SU-DHL-6 (cell line): ENCODE measurements at regions not wholly inside any gene's neighbourhood (a gene's known extent, or its start where the extent isn't known, plus 50 kb on each side); places are given as distances from the start of the nearest gene placed in this dataset.

Experiments used
- EZH2phosphoT487 ChIP-seq: fragments of 200-600 bp; sonication (generic), shearing (Covaris generic); conservative IDR thresholded peaks from 2 replicates; pipeline ENCODE4 v1.6.1; 2018; ENCODE audit warnings: mild to moderate bottlenecking, antibody characterized with exemption, low read length, moderate library complexity, mixed read lengths
- TF ChIP-seq, protein P1 (sequence below): fragments of 200-600 bp; sonication (generic); IDR thresholded peaks from one replicate; pipeline ENCODE4 v1.5.1; 2017; ENCODE audit warnings: antibody characterized with exemption, mild to moderate bottlenecking, low read length, moderate library complexity; ENCODE audit not compliant: insufficient read depth, poor library complexity, severe bottlenecking

GRCh38 chr5:126099077-126099476 is 324.1 kb upstream of the GRAMD2B start:
- TF ChIP-seq, protein P1, sequence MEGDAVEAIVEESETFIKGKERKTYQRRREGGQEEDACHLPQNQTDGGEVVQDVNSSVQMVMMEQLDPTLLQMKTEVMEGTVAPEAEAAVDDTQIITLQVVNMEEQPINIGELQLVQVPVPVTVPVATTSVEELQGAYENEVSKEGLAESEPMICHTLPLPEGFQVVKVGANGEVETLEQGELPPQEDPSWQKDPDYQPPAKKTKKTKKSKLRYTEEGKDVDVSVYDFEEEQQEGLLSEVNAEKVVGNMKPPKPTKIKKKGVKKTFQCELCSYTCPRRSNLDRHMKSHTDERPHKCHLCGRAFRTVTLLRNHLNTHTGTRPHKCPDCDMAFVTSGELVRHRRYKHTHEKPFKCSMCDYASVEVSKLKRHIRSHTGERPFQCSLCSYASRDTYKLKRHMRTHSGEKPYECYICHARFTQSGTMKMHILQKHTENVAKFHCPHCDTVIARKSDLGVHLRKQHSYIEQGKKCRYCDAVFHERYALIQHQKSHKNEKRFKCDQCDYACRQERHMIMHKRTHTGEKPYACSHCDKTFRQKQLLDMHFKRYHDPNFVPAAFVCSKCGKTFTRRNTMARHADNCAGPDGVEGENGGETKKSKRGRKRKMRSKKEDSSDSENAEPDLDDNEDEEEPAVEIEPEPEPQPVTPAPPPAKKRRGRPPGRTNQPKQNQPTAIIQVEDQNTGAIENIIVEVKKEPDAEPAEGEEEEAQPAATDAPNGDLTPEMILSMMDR = no peak
- TF ChIP-seq EZH2phosphoT487 = no peak
